Activated T-cell treated with anti-CD3 and anti-CD28 coated beads, Interleukin-2, amount 50 U/mL, for 72 hours (primary cell): ENCODE measurements at regions not wholly inside any gene's neighbourhood (a gene's known extent, or its start where the extent isn't known, plus 50 kb on each side); places are given as distances from the start of the nearest gene placed in this dataset.
"Not testable (repeated sequence)": the region's sequence is repeated elsewhere in the genome, so short reads cannot be mapped to it uniquely, and the experiment has no call there.

Source experiments
- ATAC-seq, 2 donors: fragments of 150-1000 bp; cut with Tn5 transposase; replicated peaks in 1 of 2; 2 replicates each; pipeline ENCODE4 v1.10.0; 2021; ENCODE audit warnings: moderate library complexity in 2 of 2, mild to moderate bottlenecking in 1 of 2
- DNase-seq, 2 donors: peaks; one replicate each; pipeline ENCODE4 v3.0.0; 2021 to 2022; ENCODE audit warnings: mixed read lengths in 1 of 2
- H3K27ac Mint-ChIP-seq: one replicate; pipeline ENCODE4 v1.8.0; 2022; ENCODE audit warnings: mild to moderate bottlenecking, moderate library complexity, mixed read lengths
- H3K27me3 Mint-ChIP-seq: one replicate; pipeline ENCODE4 v1.8.0; 2022; ENCODE audit warnings: low read depth, mixed read lengths
- H3K36me3 Mint-ChIP-seq, 2 donors: one replicate each; pipeline ENCODE4 v1.8.0; 2022; ENCODE audit warnings: mixed read lengths in 2 of 2, mild to moderate bottlenecking in 1 of 2; ENCODE audit not compliant: insufficient read depth in 2 of 2
- H3K4me1 Mint-ChIP-seq: one replicate; pipeline ENCODE4 v1.8.0; 2022; ENCODE audit warnings: low read depth, mixed read lengths
- H3K4me3 Mint-ChIP-seq, 2 donors: one replicate each; pipeline ENCODE4 v1.8.0; 2022; ENCODE audit warnings: mild to moderate bottlenecking in 2 of 2, mixed read lengths in 2 of 2, moderate library complexity in 2 of 2
- H3K9me3 Mint-ChIP-seq, 2 donors: one replicate each; pipeline ENCODE4 v1.8.0; 2022; ENCODE audit warnings: mixed read lengths in 2 of 2

GRCh38 chrX:7617994-7618393 is 225.0 kb upstream of the VCX start:
- no peak for DNase-seq
- Mint-ChIP-seq H3K4me3 (no peak overlapping the region), H3K27ac (no peak overlapping the region), H3K9me3 (peaks cover 2 to 6% of the 10 kb centered on the region in 2 donors), H3K4me1 (no peaks in the 10 kb centered on the region), H3K36me3 (no peaks in the 10 kb centered on the region), H3K27me3 (no peaks in the 10 kb centered on the region)
- ATAC-seq = no peak

GRCh38 chrX:7614616-7615015 is 228.4 kb upstream of the VCX start:
- no peak for DNase-seq
- H3K27ac Mint-ChIP-seq = no peak overlapping the region
- H3K27me3 Mint-ChIP-seq = no peaks in the 10 kb centered on the region
- H3K4me1 Mint-ChIP-seq = no peaks in the 10 kb centered on the region
- H3K4me3 Mint-ChIP-seq = no peak overlapping the region
- no peaks in the 10 kb centered on the region for H3K36me3 Mint-ChIP-seq
- no peak for ATAC-seq
- peaks cover 0 to 2% of the 10 kb centered on the region in 2 donors for H3K9me3 Mint-ChIP-seq

- not testable (repeated sequence) for H3K4me1 Mint-ChIP-seq, ATAC-seq, H3K27me3 Mint-ChIP-seq, H3K9me3 Mint-ChIP-seq, DNase-seq, H3K4me3 Mint-ChIP-seq, H3K36me3 Mint-ChIP-seq, H3K27ac Mint-ChIP-seq
Measured at GRCh38 chrX:7608625-7609024, 234.3 kb upstream of the VCX start.

GRCh38 chrX:7606039-7606652 is 236.8 kb upstream of the VCX start:
- peaks cover 6 to 14% of the 10 kb centered on the region in 2 donors for H3K9me3 Mint-ChIP-seq
- H3K27ac Mint-ChIP-seq = no peak overlapping the region
- H3K4me1 Mint-ChIP-seq = no peaks in the 10 kb centered on the region
- H3K36me3 Mint-ChIP-seq = no peaks in the 10 kb centered on the region
- DNase-seq = no peak
- H3K4me3 Mint-ChIP-seq = no peak overlapping the region
- no peak for ATAC-seq
- no peaks in the 10 kb centered on the region for H3K27me3 Mint-ChIP-seq

GRCh38 chrX:7603387-7603786 is 239.6 kb upstream of the VCX start:
- H3K4me1 Mint-ChIP-seq = no peaks in the 10 kb centered on the region
- no peak overlapping the region for H3K4me3 Mint-ChIP-seq
- no peak overlapping the region for H3K27ac Mint-ChIP-seq
- no peaks in the 10 kb centered on the region for H3K27me3 Mint-ChIP-seq
- H3K9me3 Mint-ChIP-seq = peaks cover 6 to 14% of the 10 kb centered on the region in 2 donors
- ATAC-seq (no peak), DNase-seq (no peak)
- H3K36me3 Mint-ChIP-seq = no peaks in the 10 kb centered on the region

- Mint-ChIP-seq H3K4me1 (no peaks in the 10 kb centered on the region), H3K27me3 (no peaks in the 10 kb centered on the region), H3K27ac (no peak overlapping the region), H3K36me3 (peaks cover 0 to 2% of the 10 kb centered on the region in 2 donors), H3K9me3 (peaks cover 0 to 3% of the 10 kb centered on the region in 2 donors), H3K4me3 (no peak overlapping the region)
- DNase-seq = no peak
- ATAC-seq = no peak
Measured at GRCh38 chrX:7596822-7597221, 246.1 kb upstream of the VCX start.

GRCh38 chrX:7593370-7593769 is 249.6 kb upstream of the VCX start:
- H3K4me1 Mint-ChIP-seq = not testable (repeated sequence)

GRCh38 chrX:7586126-7586525 is 256.8 kb upstream of the VCX start:
- Mint-ChIP-seq H3K4me3 (no peak overlapping the region), H3K4me1 (no peaks in the 10 kb centered on the region), H3K27ac (no peak overlapping the region), H3K36me3 (no peaks in the 10 kb centered on the region), H3K9me3 (no peaks in the 10 kb centered on the region), H3K27me3 (no peaks in the 10 kb centered on the region)
- DNase-seq = no peak
- no peak for ATAC-seq

More at GRCh38 chrX:7593370-7593769, 249.6 kb upstream of the VCX start:
- H3K27ac Mint-ChIP-seq, H3K36me3 Mint-ChIP-seq, H3K27me3 Mint-ChIP-seq, H3K4me3 Mint-ChIP-seq, DNase-seq, ATAC-seq, H3K9me3 Mint-ChIP-seq: not testable (repeated sequence)

GRCh38 chrX:7582191-7582590 is 260.8 kb upstream of the VCX start:
- Mint-ChIP-seq H3K9me3 (no peaks in the 10 kb centered on the region), H3K27ac (no peak overlapping the region), H3K4me1 (no peaks in the 10 kb centered on the region), H3K27me3 (no peaks in the 10 kb centered on the region), H3K36me3 (no peaks in the 10 kb centered on the region), H3K4me3 (no peak overlapping the region)
- ATAC-seq (no peak), DNase-seq (no peak)

GRCh38 chrX:7580127-7580526 is 262.8 kb upstream of the VCX start:
- Mint-ChIP-seq H3K9me3 (peaks cover 0 to 3% of the 10 kb centered on the region in 2 donors), H3K4me3 (no peak overlapping the region), H3K27me3 (no peaks in the 10 kb centered on the region), H3K27ac (no peak overlapping the region), H3K36me3 (no peaks in the 10 kb centered on the region), H3K4me1 (no peaks in the 10 kb centered on the region)
- DNase-seq = no peak
- ATAC-seq = no peak

GRCh38 chrX:7574325-7574724 is 268.6 kb upstream of the VCX start:
- Mint-ChIP-seq H3K4me1 (no peaks in the 10 kb centered on the region), H3K27me3 (no peaks in the 10 kb centered on the region), H3K27ac (no peak overlapping the region), H3K36me3 (no peaks in the 10 kb centered on the region), H3K9me3 (peaks cover 0 to 4% of the 10 kb centered on the region in 2 donors), H3K4me3 (no peak overlapping the region)
- no peak for ATAC-seq
- DNase-seq = no peak

GRCh38 chrX:7570432-7571029 is 272.4 kb upstream of the VCX start:
- DNase-seq (no peak), ATAC-seq (no peak)
- peaks cover 0 to 1% of the 10 kb centered on the region in 2 donors for H3K9me3 Mint-ChIP-seq
- H3K36me3 Mint-ChIP-seq = no peaks in the 10 kb centered on the region
- H3K4me1 Mint-ChIP-seq = no peaks in the 10 kb centered on the region
- H3K4me3 Mint-ChIP-seq = no peak overlapping the region
- no peaks in the 10 kb centered on the region for H3K27me3 Mint-ChIP-seq
- H3K27ac Mint-ChIP-seq = no peak overlapping the region

- Mint-ChIP-seq H3K27ac (no peak overlapping the region), H3K4me1 (no peaks in the 10 kb centered on the region), H3K36me3 (no peaks in the 10 kb centered on the region), H3K4me3 (no peak overlapping the region), H3K9me3 (peaks cover 0 to 1% of the 10 kb centered on the region in 2 donors), H3K27me3 (no peaks in the 10 kb centered on the region)
- DNase-seq = no peak
- no peak for ATAC-seq
Measured at GRCh38 chrX:7568597-7568996, 274.4 kb upstream of the VCX start.

GRCh38 chrX:7568130-7568529 is 274.8 kb upstream of the VCX start:
- Mint-ChIP-seq H3K36me3 (no peaks in the 10 kb centered on the region), H3K4me1 (no peaks in the 10 kb centered on the region), H3K27ac (no peak overlapping the region), H3K4me3 (no peak overlapping the region), H3K9me3 (peaks cover 0 to 1% of the 10 kb centered on the region in 2 donors), H3K27me3 (no peaks in the 10 kb centered on the region)
- DNase-seq (no peak), ATAC-seq (no peak)
